SK-N-MC (cell line): ENCODE measurements at regions not wholly inside any gene's neighbourhood (a gene's known extent, or its start where the extent isn't known, plus 50 kb on each side); places are given as distances from the start of the nearest gene placed in this dataset.
"Not testable (repeated sequence)": the region's sequence is repeated elsewhere in the genome, so short reads cannot be mapped to it uniquely, and the experiment has no call there.

Experiments used
- DNase-seq: peaks from one replicate; pipeline ENCODE4 v3.0.0-alpha.2; 2011; ENCODE audit warnings: low read depth, low spot score
- H3K27ac ChIP-seq: fragments of 200-600 bp; sonication (generic); 2 replicates; pipeline ENCODE4 v1.5.1; 2016; ENCODE audit warnings: mixed run types
- H3K36me3 ChIP-seq: fragments of 200-600 bp; sonication (generic); 2 replicates; pipeline ENCODE4 v1.6.1; 2017; ENCODE audit warnings: antibody characterized with exemption, low read length, mixed read lengths; ENCODE audit not compliant: insufficient read depth
- H3K4me3 ChIP-seq: fragments of 200-600 bp; sonication (generic); 2 replicates; pipeline ENCODE4 v1.5.1; 2016
- H3K9ac ChIP-seq: fragments of 200-600 bp; sonication (generic); 2 replicates; pipeline ENCODE4 v1.8.0; 2017; ENCODE audit warnings: mixed run types, mixed read lengths; ENCODE audit not compliant: insufficient read length
- H3K9me3 ChIP-seq: fragments of 200-600 bp; sonication (generic); 2 replicates; pipeline ENCODE4 v1.6.1; 2017; ENCODE audit warnings: low read depth, mild to moderate bottlenecking, antibody characterized with exemption, low read length, moderate library complexity, mixed read lengths
- EZH2 ChIP-seq: fragments of 200-600 bp; sonication (generic); IDR thresholded peaks from one replicate; pipeline ENCODE4 v1.6.1; 2017; ENCODE audit warnings: antibody characterized with exemption
- FOXP2 ChIP-seq: optimal IDR thresholded peaks from 2 replicates; pipeline ENCODE3; 2011; ENCODE audit warnings: mild to moderate bottlenecking, moderate library complexity; ENCODE audit not compliant: insufficient read depth; ENCODE audit errors: extremely low read length, control extremely low read depth
- POLR2AphosphoS5 ChIP-seq: IDR thresholded peaks from 2 replicates; pipeline ENCODE4 v1.6.1; 2012; ENCODE audit warnings: mild to moderate bottlenecking, low read depth, low read length, borderline replicate concordance

DNA sequence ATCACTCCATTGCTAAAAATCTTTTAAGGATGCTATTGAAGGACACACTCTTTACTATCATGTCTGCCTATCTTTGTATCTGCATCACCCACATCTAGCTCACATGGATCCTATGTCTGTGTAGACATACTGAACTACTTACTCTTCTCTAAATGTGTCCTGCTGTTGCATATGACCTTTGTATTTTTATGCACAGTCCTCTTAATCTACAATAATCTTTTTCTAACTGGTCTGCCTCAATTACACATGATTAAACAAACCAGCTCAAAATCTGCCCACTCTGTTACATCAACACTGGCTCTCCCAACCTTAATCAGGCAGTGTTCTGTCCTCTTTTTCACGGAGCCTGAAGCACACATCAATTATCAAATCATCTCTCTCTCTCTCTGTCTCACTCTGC is 316.3 kb upstream of the MGAT4C start:
- no peak for DNase-seq
- TF ChIP-seq FOXP2 (no peak), EZH2 (no peak), POLR2AphosphoS5 (no peak)
- no peaks in the 10 kb centered on the region for H3K36me3 ChIP-seq
- no peak overlapping the region for H3K27ac ChIP-seq
- peaks cover 7% of the 10 kb centered on the region for H3K9me3 ChIP-seq
- H3K4me3 ChIP-seq: no peak overlapping the region
- no peak overlapping the region for H3K9ac ChIP-seq

DNA sequence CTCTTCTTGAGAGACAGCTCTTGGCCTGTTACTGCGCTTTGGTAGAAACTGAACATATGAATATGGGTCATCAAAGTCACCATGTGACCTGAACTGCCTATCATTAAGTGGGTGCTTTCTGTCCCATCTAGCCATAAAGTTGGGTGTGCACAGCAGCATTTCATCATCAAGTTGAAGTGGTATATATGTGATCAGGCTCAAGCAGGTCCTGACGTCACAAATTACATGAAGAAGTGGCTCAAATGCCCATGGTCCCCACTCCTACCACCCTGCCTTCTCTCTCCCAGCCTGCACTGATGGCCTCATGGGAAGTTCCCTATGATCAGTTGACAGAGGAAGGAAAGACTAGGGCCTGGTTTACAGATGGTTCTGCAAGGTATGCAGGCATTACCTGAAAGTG is 308.8 kb upstream of the MGAT4C start:
- DNase-seq: no peak
- TF ChIP-seq FOXP2: no peak
- no peak for TF ChIP-seq POLR2AphosphoS5
- TF ChIP-seq EZH2: no peak
- Histone ChIP-seq H3K4me3 (no peak overlapping the region), H3K9ac (no peak overlapping the region), H3K36me3 (no peaks in the 10 kb centered on the region), H3K9me3 (peaks cover 3% of the 10 kb centered on the region; the same call in 1 of the 2 replicates), H3K27ac (no peak overlapping the region)

DNA sequence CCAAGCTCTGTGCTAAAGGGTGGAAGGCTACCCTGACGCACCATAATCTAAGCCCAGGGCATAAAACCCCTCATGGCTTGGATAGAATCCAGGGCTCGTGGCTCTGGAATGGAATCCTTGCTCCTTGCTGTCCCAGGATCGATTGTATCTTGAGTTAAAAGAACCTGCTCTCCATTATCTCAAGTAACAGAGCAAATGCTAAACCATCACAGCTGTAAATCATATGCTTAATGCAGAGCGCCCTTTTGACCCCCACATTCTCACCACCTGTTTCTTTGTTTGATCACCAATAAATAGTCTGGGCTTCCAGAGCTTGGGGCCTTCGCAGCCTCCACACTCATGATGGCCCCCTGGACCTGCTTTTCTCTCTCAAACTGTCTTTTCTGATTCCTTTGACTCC is 299.3 kb upstream of the MGAT4C start:
- H3K9ac ChIP-seq, H3K36me3 ChIP-seq, H3K27ac ChIP-seq, H3K9me3 ChIP-seq, H3K4me3 ChIP-seq, DNase-seq: not testable (repeated sequence)

DNA sequence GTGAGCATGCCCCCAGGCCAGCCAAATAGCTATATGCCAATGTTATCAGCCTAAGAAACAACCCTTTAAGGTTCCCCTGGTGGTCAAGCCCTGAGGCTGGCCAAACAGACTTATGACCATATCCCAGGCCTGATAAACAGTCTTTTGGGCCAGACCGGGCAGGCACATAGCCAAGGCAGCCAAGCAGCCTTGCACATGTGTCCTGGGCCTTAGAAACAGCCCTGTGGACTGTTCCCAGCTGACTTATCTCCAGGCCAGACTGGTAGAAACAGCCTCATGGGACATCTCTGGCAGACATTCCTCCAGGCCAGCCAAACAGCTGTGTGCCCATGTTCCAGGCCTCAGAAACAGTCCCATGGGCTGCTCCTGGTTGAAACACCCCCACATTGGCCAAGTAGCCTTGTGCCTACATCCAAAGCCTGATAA is 295.0 kb upstream of the MGAT4C start:
- DNase-seq: no peak
- H3K36me3 ChIP-seq: no peaks in the 10 kb centered on the region
- H3K4me3 ChIP-seq: no peak overlapping the region
- no peak overlapping the region for H3K27ac ChIP-seq
- no peaks in the 10 kb centered on the region for H3K9me3 ChIP-seq
- TF ChIP-seq FOXP2 (no peak), EZH2 (no peak), POLR2AphosphoS5 (no peak)
- H3K9ac ChIP-seq: no peak overlapping the region

DNA sequence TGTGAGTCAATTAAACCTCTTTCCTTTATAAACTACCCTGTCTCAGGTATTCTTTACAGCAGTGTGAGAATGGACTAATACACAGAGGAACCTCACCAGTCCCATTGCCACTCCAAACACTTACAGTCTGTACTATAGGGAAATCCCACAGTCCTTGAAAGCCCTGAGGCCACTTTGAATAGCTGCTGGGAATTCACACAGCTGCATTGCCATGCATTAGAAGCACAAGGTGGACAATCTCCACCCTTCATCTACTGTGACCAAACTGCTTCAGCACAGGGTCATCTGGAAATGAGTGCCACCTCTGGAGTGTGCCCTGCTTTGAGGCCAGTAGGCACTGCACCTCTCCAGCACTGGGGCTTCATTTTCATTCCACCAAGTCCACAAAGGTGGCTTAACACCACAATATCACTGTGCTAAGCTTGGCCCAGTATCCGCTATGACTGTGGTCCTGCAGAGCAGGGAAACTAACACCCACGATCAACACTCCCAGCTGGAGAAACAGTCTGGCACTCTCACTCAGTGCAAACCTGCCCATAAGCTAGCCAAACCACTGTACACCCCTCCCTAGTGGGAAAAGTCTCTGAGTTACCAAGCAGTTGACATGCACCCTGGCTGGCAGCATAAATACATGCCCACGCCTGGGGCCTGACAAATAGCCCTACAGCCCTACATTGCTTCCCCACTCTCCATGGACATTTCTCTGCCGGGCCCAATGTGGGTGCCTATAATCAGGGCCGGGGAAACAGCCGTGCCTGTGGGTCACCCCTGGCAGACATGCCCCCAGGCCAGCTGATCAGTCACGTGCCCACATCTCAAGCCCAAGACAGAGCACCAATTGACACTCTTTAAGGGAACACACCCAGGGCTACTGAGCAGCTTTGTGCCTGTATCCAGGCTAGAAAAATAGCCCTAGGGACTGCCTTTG is 294.3 kb upstream of the MGAT4C start:
- no peak for TF ChIP-seq EZH2
- no peak for TF ChIP-seq POLR2AphosphoS5
- TF ChIP-seq FOXP2: no peak
- no peak overlapping the region for H3K27ac ChIP-seq
- H3K9ac ChIP-seq: no peak overlapping the region
- DNase-seq: no peak
- H3K36me3 ChIP-seq: no peaks in the 10 kb centered on the region
- no peaks in the 10 kb centered on the region for H3K9me3 ChIP-seq
- no peak overlapping the region for H3K4me3 ChIP-seq

DNA sequence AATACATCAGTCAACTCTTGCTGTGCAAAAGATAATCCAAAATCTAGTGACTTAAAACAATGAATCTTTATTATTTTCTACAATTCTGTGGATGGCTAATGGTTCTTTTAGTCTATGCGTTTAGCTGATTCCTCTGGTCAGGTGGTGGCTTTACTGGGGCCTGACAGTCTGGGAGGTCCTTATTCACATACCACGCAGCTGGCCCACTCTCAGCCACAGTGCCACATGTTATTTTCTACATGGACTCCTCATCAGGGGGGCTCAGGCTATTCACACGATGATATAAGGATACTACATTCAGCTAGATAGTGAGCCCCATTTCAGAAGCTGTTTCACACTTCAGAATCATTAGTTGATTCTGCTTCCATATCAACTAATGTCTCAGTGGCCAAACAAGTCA is 287.5 kb upstream of the MGAT4C start:
- Histone ChIP-seq H3K27ac (no peak overlapping the region), H3K36me3 (no peaks in the 10 kb centered on the region), H3K9ac (no peak overlapping the region), H3K4me3 (no peak overlapping the region), H3K9me3 (no peaks in the 10 kb centered on the region)
- DNase-seq: no peak
- TF ChIP-seq FOXP2: no peak
- no peak for TF ChIP-seq POLR2AphosphoS5
- TF ChIP-seq EZH2: no peak

DNA sequence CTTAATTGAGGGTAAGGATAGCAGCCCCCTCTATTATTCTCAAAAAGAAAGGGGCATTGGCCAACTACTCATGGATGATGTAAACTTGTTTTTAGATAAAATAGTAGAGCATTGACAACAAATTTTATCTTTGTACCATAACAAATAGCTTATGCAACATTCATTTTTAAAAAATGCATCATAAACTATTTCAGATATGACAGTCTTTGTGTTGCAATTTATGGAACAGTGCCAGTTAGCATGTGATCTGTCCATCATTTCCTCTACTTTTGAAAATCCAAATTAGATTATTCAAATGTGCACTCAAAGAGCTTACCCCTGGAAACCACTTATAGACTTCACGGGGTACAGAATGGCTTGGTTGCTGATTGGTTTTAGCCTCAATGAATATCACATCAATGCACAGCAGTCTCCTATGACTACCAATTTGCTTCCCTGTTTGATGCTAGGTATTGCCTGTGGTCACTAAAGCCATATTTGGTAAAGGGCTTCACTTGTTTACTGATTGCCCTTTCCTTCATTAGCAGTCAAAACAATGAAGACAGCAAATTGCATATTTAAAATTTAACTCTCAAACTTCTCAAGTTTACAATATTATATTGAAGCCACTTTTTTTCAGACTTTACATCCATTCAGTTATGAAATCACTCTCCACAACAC is 274.9 kb upstream of the MGAT4C start:
- TF ChIP-seq POLR2AphosphoS5: no peak
- TF ChIP-seq FOXP2: no peak
- TF ChIP-seq EZH2: no peak
- no peak overlapping the region for H3K4me3 ChIP-seq
- no peaks in the 10 kb centered on the region for H3K36me3 ChIP-seq
- H3K9me3 ChIP-seq: no peaks in the 10 kb centered on the region
- no peak overlapping the region for H3K27ac ChIP-seq
- no peak for DNase-seq
- no peak overlapping the region for H3K9ac ChIP-seq

DNA sequence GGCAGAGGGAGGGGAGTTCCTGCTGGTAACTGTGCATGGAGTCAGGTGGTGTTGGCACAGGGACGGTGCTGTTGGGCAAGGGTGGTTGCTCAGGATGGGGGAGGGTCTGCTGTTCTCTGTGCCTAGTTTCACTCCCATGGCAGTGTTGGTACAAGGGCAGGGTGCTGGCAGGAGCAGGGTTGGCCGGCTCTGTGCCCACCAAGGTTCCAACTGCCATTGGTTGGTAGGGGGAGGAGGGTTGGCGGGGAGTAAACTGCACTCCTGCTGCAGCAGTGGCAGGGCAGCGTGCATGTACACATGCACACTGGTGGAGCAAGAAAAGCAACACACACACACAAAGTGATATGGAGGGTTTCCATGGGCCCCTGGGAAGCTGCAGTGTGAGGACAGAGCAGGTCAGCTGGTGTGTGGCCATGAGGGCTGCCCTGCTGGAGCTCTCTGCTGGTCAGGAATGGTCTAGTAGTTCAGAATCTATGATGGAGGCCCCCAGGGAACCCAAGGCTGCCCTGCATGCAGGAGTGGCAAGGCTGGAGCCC is 269.9 kb upstream of the MGAT4C start:
- H3K9ac ChIP-seq: no peak overlapping the region
- no peak for DNase-seq
- TF ChIP-seq FOXP2 (no peak), EZH2 (no peak), POLR2AphosphoS5 (no peak)
- H3K4me3 ChIP-seq: no peak overlapping the region
- H3K36me3 ChIP-seq: no peaks in the 10 kb centered on the region
- H3K9me3 ChIP-seq: no peaks in the 10 kb centered on the region
- no peak overlapping the region for H3K27ac ChIP-seq

DNA sequence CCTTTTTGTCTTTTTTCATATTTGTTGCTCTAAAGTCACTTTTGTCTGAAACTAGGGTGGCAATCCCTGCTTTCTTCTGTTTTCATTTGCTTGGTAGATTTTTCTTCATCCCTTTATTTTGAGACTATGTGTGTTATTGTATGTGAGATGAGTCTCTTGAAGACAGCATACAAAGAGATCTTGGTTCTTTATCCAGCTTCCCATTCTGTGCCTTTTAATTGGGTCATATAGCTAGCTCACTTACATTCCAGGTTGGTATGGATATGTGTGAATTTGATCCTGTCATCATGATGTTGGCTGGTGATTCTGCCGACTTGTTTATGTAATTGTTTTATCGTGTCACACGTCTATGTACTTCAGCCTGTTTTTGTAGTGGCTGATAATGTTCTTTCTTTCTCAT is 267.7 kb upstream of the MGAT4C start:
- Histone ChIP-seq H3K4me3 (no peak overlapping the region), H3K27ac (no peak overlapping the region), H3K9ac (no peak overlapping the region), H3K36me3 (no peaks in the 10 kb centered on the region), H3K9me3 (no peaks in the 10 kb centered on the region)
- DNase-seq: no peak
- no peak for TF ChIP-seq EZH2
- no peak for TF ChIP-seq FOXP2
- TF ChIP-seq POLR2AphosphoS5: no peak
